Tibial nerve (tissue), 4 donors: ENCODE measurements at regions not wholly inside any gene's neighbourhood (a gene's known extent, or its start where the extent isn't known, plus 50 kb on each side); places are given as distances from the start of the nearest gene placed in this dataset.

Experiments used
- DNase-seq, 2 donors: peaks; one replicate each; pipeline ENCODE4 v3.0.0-alpha.2; 2019; ENCODE audit warnings: low spot score in 2 of 2
- H3K27ac ChIP-seq, 4 donors: fragments of 200-600 bp; sonication (generic) in 3 of 4; one replicate each; pipeline ENCODE4 v1.5.1; 2017 to 2019; ENCODE audit warnings: mild to moderate bottlenecking in 1 of 4
- H3K27me3 ChIP-seq, 2 donors: fragments of 200-600 bp; sonication (generic) in 1 of 2; one replicate each; pipeline versions ENCODE4 v1.5.1 to v1.6.0; 2017 to 2019
- H3K36me3 ChIP-seq, 3 donors: fragments of 200-600 bp; sonication (generic); one replicate each; pipeline ENCODE4 v1.5.1; 2018 to 2019
- H3K4me1 ChIP-seq, 4 donors: fragments of 200-600 bp; sonication (generic) in 3 of 4; one replicate each; pipeline ENCODE4 v1.5.1; 2017 to 2019
- H3K4me3 ChIP-seq, 4 donors: fragments of 200-600 bp; sonication (generic) in 3 of 4; one replicate each; pipeline ENCODE4 v1.5.1; 2017 to 2019; ENCODE audit warnings: mild to moderate bottlenecking in 1 of 4, moderate library complexity in 1 of 4
- H3K9me3 ChIP-seq, 4 donors: fragments of 200-600 bp; sonication (generic) in 3 of 4; one replicate each; pipeline ENCODE4 v1.5.1; 2017 to 2019
- EP300 ChIP-seq, 2 donors: sonication (generic); formaldehyde crosslinking; IDR thresholded peaks; one replicate each; pipeline ENCODE4 v1.6.1; 2017; ENCODE audit warnings: antibody characterized with exemption in 2 of 2, mild to moderate bottlenecking in 1 of 2
- POLR2A ChIP-seq, 2 donors: fragments of 450-650 bp; IDR thresholded peaks; one replicate each; pipeline ENCODE4 v1.6.1; 2017; ENCODE audit warnings: antibody characterized with exemption in 2 of 2, mild to moderate bottlenecking in 2 of 2, moderate library complexity in 2 of 2
- WGBS, 2 donors: methylation state at CpG; one replicate each; pipeline ENCODE4 v1.1.5; 2018; 5-methylcytosine and 5-hydroxymethylcytosine counted together
- TF ChIP-seq, protein P1 (sequence below), 5 experiments: fragments of 200-600 bp in 3 of 5; fragments of 450-650 bp in 2 of 5; sonication (generic) in 3 of 5; IDR thresholded peaks; one replicate each; pipeline ENCODE4 v1.5.1; 2016 to 2019; ENCODE audit warnings: antibody characterized with exemption in 5 of 5, mild to moderate bottlenecking in 3 of 5, moderate library complexity in 2 of 5

DNA sequence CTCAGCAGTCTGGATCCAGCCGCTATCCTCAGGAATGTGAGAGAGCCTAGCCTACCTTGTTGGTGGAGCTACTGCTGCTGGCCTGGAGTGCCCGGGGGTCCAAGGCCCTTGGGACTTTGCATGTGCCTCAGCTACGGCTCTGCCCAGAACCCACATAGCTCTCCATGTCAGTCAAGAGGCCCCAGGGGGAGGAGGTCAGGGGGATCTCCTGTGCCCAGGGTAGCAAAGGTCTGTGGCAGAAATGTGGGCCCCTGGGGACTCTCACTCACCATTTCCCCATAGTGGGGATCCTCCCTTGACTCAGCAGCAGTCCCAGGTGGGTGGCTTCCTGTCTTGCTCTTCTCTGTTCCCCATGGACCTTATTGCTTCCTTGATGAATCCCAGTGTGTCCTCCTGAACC, 342.7 kb upstream of the CHAC2 start:
- DNase-seq: no peak

GRCh38 chr2:53423465-53423864, 344.1 kb upstream of the CHAC2 start:
- TF ChIP-seq EP300 (IDR thresholded peaks at IDR 0.05): no peak
- no peak for TF ChIP-seq POLR2A (IDR thresholded peaks at IDR 0.05)
- TF ChIP-seq, protein P1, sequence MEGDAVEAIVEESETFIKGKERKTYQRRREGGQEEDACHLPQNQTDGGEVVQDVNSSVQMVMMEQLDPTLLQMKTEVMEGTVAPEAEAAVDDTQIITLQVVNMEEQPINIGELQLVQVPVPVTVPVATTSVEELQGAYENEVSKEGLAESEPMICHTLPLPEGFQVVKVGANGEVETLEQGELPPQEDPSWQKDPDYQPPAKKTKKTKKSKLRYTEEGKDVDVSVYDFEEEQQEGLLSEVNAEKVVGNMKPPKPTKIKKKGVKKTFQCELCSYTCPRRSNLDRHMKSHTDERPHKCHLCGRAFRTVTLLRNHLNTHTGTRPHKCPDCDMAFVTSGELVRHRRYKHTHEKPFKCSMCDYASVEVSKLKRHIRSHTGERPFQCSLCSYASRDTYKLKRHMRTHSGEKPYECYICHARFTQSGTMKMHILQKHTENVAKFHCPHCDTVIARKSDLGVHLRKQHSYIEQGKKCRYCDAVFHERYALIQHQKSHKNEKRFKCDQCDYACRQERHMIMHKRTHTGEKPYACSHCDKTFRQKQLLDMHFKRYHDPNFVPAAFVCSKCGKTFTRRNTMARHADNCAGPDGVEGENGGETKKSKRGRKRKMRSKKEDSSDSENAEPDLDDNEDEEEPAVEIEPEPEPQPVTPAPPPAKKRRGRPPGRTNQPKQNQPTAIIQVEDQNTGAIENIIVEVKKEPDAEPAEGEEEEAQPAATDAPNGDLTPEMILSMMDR (IDR thresholded peaks at IDR 0.05): no peak
- no peaks in the 10 kb centered on the region for H3K4me1 ChIP-seq
- H3K36me3 ChIP-seq: no peaks in the 10 kb centered on the region
- DNase-seq: no peak
- no peak overlapping the region for H3K27ac ChIP-seq
- no peaks in the 10 kb centered on the region for H3K27me3 ChIP-seq
- H3K9me3 ChIP-seq: no peaks in the 10 kb centered on the region
- 89% methylated on average over 3 of the region's 3 CpGs for WGBS, 2 donors
- H3K4me3 ChIP-seq: no peak overlapping the region

More for the DNA sequence above, 342.7 kb upstream of the CHAC2 start:
- Histone ChIP-seq H3K9me3 (no peaks in the 10 kb centered on the region), H3K36me3 (no peaks in the 10 kb centered on the region), H3K4me3 (no peak overlapping the region), H3K27me3 (no peaks in the 10 kb centered on the region), H3K27ac (no peak overlapping the region), H3K4me1 (no peaks in the 10 kb centered on the region)
- TF ChIP-seq, protein P1 (IDR thresholded peaks at IDR 0.05): no peak
- no peak for TF ChIP-seq POLR2A (IDR thresholded peaks at IDR 0.05)
- no peak for TF ChIP-seq EP300 (IDR thresholded peaks at IDR 0.05)
- WGBS, 2 donors: 59 to 67% methylated on average over 2 to 3 of the region's 3 CpGs

- H3K4me3 ChIP-seq: no peak overlapping the region
- WGBS, 2 donors: 64 to 67% methylated on average over 3 of the region's 3 CpGs
- DNase-seq: no peak
- no peak overlapping the region for H3K27ac ChIP-seq
- H3K9me3 ChIP-seq: no peaks in the 10 kb centered on the region
- no peaks in the 10 kb centered on the region for H3K36me3 ChIP-seq
- no peaks in the 10 kb centered on the region for H3K4me1 ChIP-seq
- TF ChIP-seq POLR2A (IDR thresholded peaks at IDR 0.05): no peak
- no peaks in the 10 kb centered on the region for H3K27me3 ChIP-seq
Measured at GRCh38 chr2:53422979-53423378, 344.6 kb upstream of the CHAC2 start.

DNA sequence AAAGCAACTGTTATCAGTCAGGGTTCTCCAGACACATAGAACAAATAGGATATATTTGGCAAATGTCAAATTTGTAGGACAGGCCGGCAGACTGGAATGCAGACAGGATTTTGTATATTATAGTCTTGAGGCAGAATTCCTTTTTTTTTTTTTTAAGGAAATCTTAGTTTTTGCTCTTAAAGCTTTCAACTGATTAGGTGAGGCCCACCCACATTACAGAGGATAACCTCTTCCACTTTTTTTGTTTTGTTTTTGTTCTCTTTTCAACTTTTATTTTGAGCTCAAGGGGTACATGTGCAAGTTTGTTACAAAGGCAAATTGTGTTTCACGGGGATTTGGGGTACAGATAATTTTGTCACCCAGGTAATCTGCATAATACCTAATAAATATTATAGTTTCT, 350.2 kb upstream of the CHAC2 start:
- Histone ChIP-seq H3K36me3 (no peaks in the 10 kb centered on the region), H3K4me3 (no peak overlapping the region), H3K9me3 (no peaks in the 10 kb centered on the region), H3K4me1 (no peaks in the 10 kb centered on the region), H3K27ac (no peak overlapping the region), H3K27me3 (no peaks in the 10 kb centered on the region)
- no peak for DNase-seq
- 87 to 92% methylated on average over 2 of the region's 2 CpGs for WGBS, 2 donors
- no peak for TF ChIP-seq POLR2A (IDR thresholded peaks at IDR 0.05)
- TF ChIP-seq, protein P1 (IDR thresholded peaks at IDR 0.05): no peak
- TF ChIP-seq EP300 (IDR thresholded peaks at IDR 0.05): no peak

GRCh38 chr2:53407363-53408080, 360.1 kb upstream of the CHAC2 start:
- TF ChIP-seq, protein P1 (IDR thresholded peaks at IDR 0.05): no peak
- TF ChIP-seq POLR2A (IDR thresholded peaks at IDR 0.05) (no peak), EP300 (IDR thresholded peaks at IDR 0.05) (no peak)
- Histone ChIP-seq H3K36me3 (no peaks in the 10 kb centered on the region), H3K4me1 (no peaks in the 10 kb centered on the region), H3K27ac (no peak overlapping the region), H3K9me3 (peaks cover 0 to 4% (median 0%) of the 10 kb centered on the region in 4 donors), H3K27me3 (no peaks in the 10 kb centered on the region), H3K4me3 (no peak overlapping the region)
- WGBS, 2 donors: 84 to 95% methylated on average over 6 of the region's 6 CpGs
- DNase-seq: no peak
